ENCODE measurements at regions not wholly inside any gene's neighbourhood (a gene's known extent, or its start where the extent isn't known, plus 50 kb on each side); places are given as distances from the start of the nearest gene placed in this dataset.

DNA sequence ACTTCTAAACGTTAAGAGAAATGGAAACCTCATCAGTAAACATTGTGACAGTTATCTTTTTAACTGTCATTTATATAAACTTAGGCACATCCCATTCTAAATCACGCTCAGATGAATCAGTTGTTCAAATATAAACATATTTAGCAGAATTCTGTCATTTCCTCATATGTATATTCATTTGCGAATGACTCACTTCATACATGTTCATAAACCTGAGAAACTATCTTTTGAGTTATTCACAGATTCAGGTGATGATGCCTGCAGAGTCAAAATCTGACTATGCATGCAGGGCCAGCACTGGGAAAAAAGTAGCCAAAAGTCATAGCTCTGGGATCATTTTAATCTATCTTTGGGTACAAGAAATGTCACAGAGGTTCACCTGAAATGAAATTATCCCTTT is 153.8 kb upstream of the PKN2 start:
- H3K4me2 ChIP-seq (ENCODE audit: low read length): no peak overlapping the region
- H3K9me2 ChIP-seq (ENCODE audit: low read depth, low read length): no peaks in the 10 kb centered on the region
- no peaks in the 10 kb centered on the region for H3K27me3 ChIP-seq (ENCODE audit: insufficient read depth, low read length)
- H3K4me3 ChIP-seq (ENCODE audit: low read depth, low read length, poor library complexity, severe bottlenecking): no peak overlapping the region
- no peak overlapping the region for H3K27ac ChIP-seq (ENCODE audit: low read depth, low read length, poor library complexity, severe bottlenecking)
- H3K36me3 ChIP-seq (ENCODE audit: insufficient read depth, low read length): no peaks in the 10 kb centered on the region
- TF ChIP-seq EZH2 (IDR thresholded peaks at IDR 0.05; ENCODE audit: borderline replicate concordance, low read length): no peak
- TF ChIP-seq, protein P1, sequence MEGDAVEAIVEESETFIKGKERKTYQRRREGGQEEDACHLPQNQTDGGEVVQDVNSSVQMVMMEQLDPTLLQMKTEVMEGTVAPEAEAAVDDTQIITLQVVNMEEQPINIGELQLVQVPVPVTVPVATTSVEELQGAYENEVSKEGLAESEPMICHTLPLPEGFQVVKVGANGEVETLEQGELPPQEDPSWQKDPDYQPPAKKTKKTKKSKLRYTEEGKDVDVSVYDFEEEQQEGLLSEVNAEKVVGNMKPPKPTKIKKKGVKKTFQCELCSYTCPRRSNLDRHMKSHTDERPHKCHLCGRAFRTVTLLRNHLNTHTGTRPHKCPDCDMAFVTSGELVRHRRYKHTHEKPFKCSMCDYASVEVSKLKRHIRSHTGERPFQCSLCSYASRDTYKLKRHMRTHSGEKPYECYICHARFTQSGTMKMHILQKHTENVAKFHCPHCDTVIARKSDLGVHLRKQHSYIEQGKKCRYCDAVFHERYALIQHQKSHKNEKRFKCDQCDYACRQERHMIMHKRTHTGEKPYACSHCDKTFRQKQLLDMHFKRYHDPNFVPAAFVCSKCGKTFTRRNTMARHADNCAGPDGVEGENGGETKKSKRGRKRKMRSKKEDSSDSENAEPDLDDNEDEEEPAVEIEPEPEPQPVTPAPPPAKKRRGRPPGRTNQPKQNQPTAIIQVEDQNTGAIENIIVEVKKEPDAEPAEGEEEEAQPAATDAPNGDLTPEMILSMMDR (IDR thresholded peaks at IDR 0.05; ENCODE audit: low read length): no peak
- H3K9me3 ChIP-seq (ENCODE audit: low read length): no peaks in the 10 kb centered on the region
- no peaks in the 10 kb centered on the region for H3F3A ChIP-seq (ENCODE audit: insufficient read depth, low read length)
- H3K4me1 ChIP-seq (ENCODE audit: insufficient read depth, low read length, severe bottlenecking): no peaks in the 10 kb centered on the region
- no peak overlapping the region for H2AFZ ChIP-seq (ENCODE audit: low read length)
- H4K20me1 ChIP-seq (ENCODE audit: insufficient read depth, low read length): no peaks in the 10 kb centered on the region
- no peak overlapping the region for H3K9ac ChIP-seq (ENCODE audit: low read length)
- no peaks in the 10 kb centered on the region for H3K79me2 ChIP-seq (ENCODE audit: insufficient read depth, low read length)

- no peaks in the 10 kb centered on the region for H4K20me1 ChIP-seq (ENCODE audit: insufficient read depth, low read length)
- no peaks in the 10 kb centered on the region for H3K27me3 ChIP-seq (ENCODE audit: insufficient read depth, low read length)
- H3K9me2 ChIP-seq (ENCODE audit: low read depth, low read length): no peaks in the 10 kb centered on the region
- no peak overlapping the region for H3K4me3 ChIP-seq (ENCODE audit: low read depth, low read length, poor library complexity, severe bottlenecking)
- no peak overlapping the region for H3K9ac ChIP-seq (ENCODE audit: low read length)
- no peaks in the 10 kb centered on the region for H3K4me1 ChIP-seq (ENCODE audit: insufficient read depth, low read length, severe bottlenecking)
- no peak overlapping the region for H3K27ac ChIP-seq (ENCODE audit: low read depth, low read length, poor library complexity, severe bottlenecking)
- H2AFZ ChIP-seq (ENCODE audit: low read length): no peak overlapping the region
- no peaks in the 10 kb centered on the region for H3K79me2 ChIP-seq (ENCODE audit: insufficient read depth, low read length)
- no peaks in the 10 kb centered on the region for H3K9me3 ChIP-seq (ENCODE audit: low read length)
- no peaks in the 10 kb centered on the region for H3F3A ChIP-seq (ENCODE audit: insufficient read depth, low read length)
- TF ChIP-seq, protein P1 (IDR thresholded peaks at IDR 0.05; ENCODE audit: low read length): no peak
- TF ChIP-seq EZH2 (IDR thresholded peaks at IDR 0.05; ENCODE audit: borderline replicate concordance, low read length): no peak
- no peak overlapping the region for H3K4me2 ChIP-seq (ENCODE audit: low read length)
- H3K36me3 ChIP-seq (ENCODE audit: insufficient read depth, low read length): no peaks in the 10 kb centered on the region
Measured at GRCh38 chr1:88537787-88538186, 146.3 kb upstream of the PKN2 start.

- Histone ChIP-seq H3K36me3 (ENCODE audit: insufficient read depth, low read length) (no peaks in the 10 kb centered on the region), H3K4me2 (ENCODE audit: low read length) (no peak overlapping the region), H3K9me3 (ENCODE audit: low read length) (no peaks in the 10 kb centered on the region), H4K20me1 (ENCODE audit: insufficient read depth, low read length) (no peaks in the 10 kb centered on the region), H3K9me2 (ENCODE audit: low read depth, low read length) (no peaks in the 10 kb centered on the region), H3K4me3 (ENCODE audit: low read depth, low read length, poor library complexity, severe bottlenecking) (no peak overlapping the region), H3K27ac (ENCODE audit: low read depth, low read length, poor library complexity, severe bottlenecking) (no peak overlapping the region), H3F3A (ENCODE audit: insufficient read depth, low read length) (no peaks in the 10 kb centered on the region), H3K27me3 (ENCODE audit: insufficient read depth, low read length) (no peaks in the 10 kb centered on the region), H3K4me1 (ENCODE audit: insufficient read depth, low read length, severe bottlenecking) (no peaks in the 10 kb centered on the region), H2AFZ (ENCODE audit: low read length) (no peak overlapping the region), H3K79me2 (ENCODE audit: insufficient read depth, low read length) (no peaks in the 10 kb centered on the region), H3K9ac (ENCODE audit: low read length) (no peak overlapping the region)
- TF ChIP-seq, protein P1 (IDR thresholded peaks at IDR 0.05; ENCODE audit: low read length): no peak
- TF ChIP-seq EZH2 (IDR thresholded peaks at IDR 0.05; ENCODE audit: borderline replicate concordance, low read length): no peak
Measured at GRCh38 chr1:88538222-88538899, 145.7 kb upstream of the PKN2 start.

Data from OCI-LY1 (cell line).